Upper lobe of left lung (tissue), 6 donors: ENCODE measurements at regions not wholly inside any gene's neighbourhood (a gene's known extent, or its start where the extent isn't known, plus 50 kb on each side); places are given as distances from the start of the nearest gene placed in this dataset.

Experiments
- ATAC-seq, 2 donors: fragments of 200-7000 bp; cut with Tn5 transposase; one replicate each; pipeline ENCODE4 v1.9.1; 2022; ENCODE audit warnings: mild to moderate bottlenecking in 2 of 2, moderate library complexity in 2 of 2; ENCODE audit not compliant: low FRiP score in 2 of 2
- DNase-seq, 2 donors: peaks; one replicate each; pipeline ENCODE4 v3.0.0-alpha.2; 2019 to 2020
- H3K27ac ChIP-seq, 4 donors: fragments of 200-600 bp; sonication (generic); one replicate each; pipeline ENCODE4 v1.5.1; 2016 to 2019
- H3K27me3 ChIP-seq, 4 donors: fragments of 200-600 bp; sonication (generic); one replicate each; pipeline ENCODE4 v1.5.1; 2017 to 2019
- H3K36me3 ChIP-seq, 4 donors: fragments of 200-600 bp; sonication (generic); one replicate each; pipeline ENCODE4 v1.5.1; 2016 to 2019
- H3K4me1 ChIP-seq, 4 donors: fragments of 200-600 bp; sonication (generic); one replicate each; pipeline ENCODE4 v1.5.1; 2018 to 2019
- H3K4me3 ChIP-seq, 4 donors: fragments of 200-600 bp; sonication (generic); one replicate each; pipeline ENCODE4 v1.5.1; 2017 to 2019; ENCODE audit warnings: mild to moderate bottlenecking in 2 of 4, moderate library complexity in 1 of 4
- H3K9me3 ChIP-seq, 4 donors: fragments of 200-600 bp; sonication (generic); one replicate each; pipeline ENCODE4 v1.5.1; 2018 to 2019
- CTCF ChIP-seq, 6 experiments: fragments of 450-650 bp in 4 of 6; fragments of 200-600 bp in 2 of 6; sonication (generic) in 2 of 6; IDR thresholded peaks; one replicate each; pipeline ENCODE4 v1.5.1; 2016 to 2019; ENCODE audit warnings: antibody characterized with exemption in 6 of 6
- EP300 ChIP-seq, 4 donors: sonication (generic); formaldehyde crosslinking; IDR thresholded peaks; one replicate each; pipeline ENCODE4 v1.5.1; 2017; ENCODE audit warnings: antibody characterized with exemption in 4 of 4, control low read depth in 2 of 4
- POLR2A ChIP-seq, 4 donors: fragments of 450-650 bp; IDR thresholded peaks; one replicate each; pipeline ENCODE4 v1.5.1; 2016 to 2017; ENCODE audit warnings: antibody characterized with exemption in 4 of 4, mild to moderate bottlenecking in 2 of 4
- POLR2AphosphoS5 ChIP-seq, 2 donors: sonication (generic); formaldehyde crosslinking; IDR thresholded peaks; one replicate each; pipeline ENCODE4 v1.5.1; 2017; ENCODE audit warnings: antibody characterized with exemption in 2 of 2
- WGBS, 2 donors: methylation state at CpG; one replicate each; pipeline ENCODE4 v1.1.5; 2017 to 2018; 5-methylcytosine and 5-hydroxymethylcytosine counted together
- donor health status: DM: no; HTN: no; CAD: no; lungs with moderate emphysema.
- donor health status: DM: no; HTN: yes; CAD: no; lungs with severe emphysema.

DNA sequence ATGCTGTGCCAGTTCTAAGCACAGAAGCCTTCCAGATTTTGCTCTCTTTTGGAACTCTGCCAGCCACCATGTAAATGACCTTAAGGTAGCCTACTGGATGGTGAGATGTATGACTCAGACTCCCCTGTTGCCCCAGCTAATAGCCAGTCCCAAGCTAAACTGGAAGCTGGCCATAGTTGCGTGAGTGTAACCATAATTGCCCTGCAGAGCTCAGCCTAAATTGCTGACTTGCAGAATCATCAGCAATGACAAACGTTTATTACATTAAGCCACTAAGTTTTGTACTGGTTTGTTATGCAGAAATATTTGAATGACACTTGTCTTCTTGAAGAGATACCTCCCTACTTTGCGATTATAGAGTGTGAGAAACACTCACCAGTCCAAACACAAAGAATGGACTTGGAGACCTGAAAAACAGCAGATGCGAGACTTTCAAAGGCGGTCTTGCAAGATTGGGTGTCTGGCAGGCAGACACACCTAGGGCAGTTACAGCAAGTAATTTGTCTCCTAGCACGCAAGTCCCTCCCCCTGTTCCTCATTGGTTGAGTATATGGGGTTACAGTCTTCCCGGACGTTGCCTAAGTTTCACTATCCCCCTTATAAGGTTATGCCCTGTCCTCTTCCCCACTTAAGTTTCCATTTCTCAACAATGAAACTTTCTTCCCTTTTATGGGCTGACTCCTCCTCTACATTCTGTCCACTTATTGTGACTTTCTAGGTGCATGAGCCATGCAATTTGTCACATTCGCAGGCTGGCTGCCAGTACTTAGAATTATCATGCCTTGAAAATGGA lies 83.6 kb upstream of the XCR1 start:
- peak overlapping the region; percentile 58 to 72 (median 70) for H3K27ac ChIP-seq

GRCh38 chr3:46107682-46108081 lies 80.4 kb upstream of the XCR1 start:
- DNase-seq (no peak), ATAC-seq (no peak)
- Histone ChIP-seq H3K4me3 (no peak overlapping the region), H3K27ac (peak overlapping the region in 2 of 4 donors; percentile 73 to 79), H3K9me3 (no peaks in the 10 kb centered on the region), H3K27me3 (no peaks in the 10 kb centered on the region), H3K4me1 (peaks cover 19 to 36% (median 31%) of the 10 kb centered on the region in 4 donors), H3K36me3 (no peaks in the 10 kb centered on the region)
- no peak for TF ChIP-seq CTCF (IDR thresholded peaks at IDR 0.05)
- no peak for TF ChIP-seq EP300 (IDR thresholded peaks at IDR 0.05)
- TF ChIP-seq POLR2A (IDR thresholded peaks at IDR 0.05), result no peak
- no peak for TF ChIP-seq POLR2AphosphoS5 (IDR thresholded peaks at IDR 0.05)
- WGBS, 2 donors, result 48 to 69% methylated on average over 4 of the region's 4 CpGs

More for the DNA sequence above, 83.6 kb upstream of the XCR1 start:
- ATAC-seq (peak; percentile 66 to 80), DNase-seq (peak in 1 of 2 donors; percentile 76)
- peaks cover 23 to 42% (median 41%) of the 10 kb centered on the region in 4 donors for H3K4me1 ChIP-seq
- H3K9me3 ChIP-seq, result no peaks in the 10 kb centered on the region
- no peaks in the 10 kb centered on the region for H3K36me3 ChIP-seq
- H3K27me3 ChIP-seq, result no peaks in the 10 kb centered on the region
- TF ChIP-seq POLR2A (IDR thresholded peaks at IDR 0.05), result peak in 1 of 4 donors; percentile 56
- TF ChIP-seq CTCF (IDR thresholded peaks at IDR 0.05), result no peak
- peak in 1 of 4 donors; percentile 17 for TF ChIP-seq EP300 (IDR thresholded peaks at IDR 0.05)
- peak; percentile 28 to 83 for TF ChIP-seq POLR2AphosphoS5 (IDR thresholded peaks at IDR 0.05)
- no peak overlapping the region for H3K4me3 ChIP-seq
- WGBS, 2 donors, result 44 to 57% methylated on average over 9 of the region's 9 CpGs

DNA sequence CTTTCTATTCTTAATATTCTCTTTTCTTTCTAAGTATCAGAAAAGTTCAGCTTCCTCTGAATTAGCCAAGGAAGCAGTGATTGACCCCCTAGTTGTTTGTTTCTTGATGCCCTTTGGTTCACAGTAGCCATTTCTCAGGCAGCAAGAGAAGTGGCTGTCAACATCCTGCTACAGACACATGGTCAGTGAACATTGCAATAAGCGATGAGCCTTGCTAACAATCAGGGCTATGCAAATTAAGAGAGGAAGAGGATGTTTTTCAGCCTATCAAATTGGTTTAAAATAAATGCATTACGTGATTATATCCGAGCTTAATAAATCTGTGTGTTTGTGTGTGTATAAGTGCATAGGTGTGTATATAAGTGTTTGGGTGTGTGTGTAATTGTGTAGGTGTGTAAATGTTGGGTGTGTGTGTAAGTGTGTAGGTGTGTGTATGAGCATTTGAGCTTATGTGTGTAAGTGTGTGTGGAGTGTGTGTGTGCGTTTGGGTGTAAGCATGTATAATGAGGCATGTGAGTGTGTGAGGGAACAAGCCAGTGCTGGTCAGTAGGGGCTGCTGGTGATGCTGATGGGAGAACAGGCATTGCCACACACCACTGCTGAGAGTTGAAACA lies 78.1 kb upstream of the XCR1 start:
- 61 to 68% methylated on average over 4 of the region's 4 CpGs for WGBS, 2 donors
- no peaks in the 10 kb centered on the region for H3K9me3 ChIP-seq
- ATAC-seq (no peak), DNase-seq (no peak)
- peaks cover 12 to 33% (median 27%) of the 10 kb centered on the region in 4 donors for H3K4me1 ChIP-seq
- H3K27me3 ChIP-seq, result no peaks in the 10 kb centered on the region
- no peak overlapping the region for H3K4me3 ChIP-seq
- no peaks in the 10 kb centered on the region for H3K36me3 ChIP-seq
- no peak overlapping the region for H3K27ac ChIP-seq
- TF ChIP-seq CTCF (IDR thresholded peaks at IDR 0.05) (no peak), POLR2AphosphoS5 (IDR thresholded peaks at IDR 0.05) (no peak), EP300 (IDR thresholded peaks at IDR 0.05) (no peak), POLR2A (IDR thresholded peaks at IDR 0.05) (no peak)

DNA sequence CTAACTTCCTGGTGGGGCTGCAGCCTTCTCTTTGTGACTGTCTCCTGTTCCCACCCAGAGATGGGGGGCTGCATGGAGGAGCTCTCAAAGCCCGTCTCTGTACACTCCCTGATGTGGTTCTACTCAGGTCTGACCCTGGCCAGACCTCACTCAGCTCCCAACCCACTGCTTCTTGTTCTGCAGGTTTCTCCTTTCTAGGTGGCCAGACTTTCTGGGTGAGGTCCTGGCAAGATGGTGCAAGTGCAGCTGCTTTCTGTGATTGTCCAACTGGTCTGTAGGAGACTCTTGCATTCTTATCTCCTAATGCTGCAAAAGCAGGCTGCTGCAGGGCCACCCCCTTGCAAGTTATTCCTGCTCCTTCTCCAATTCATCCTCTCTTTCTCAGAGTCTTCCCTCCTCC lies 77.4 kb upstream of the XCR1 start:
- Histone ChIP-seq H3K4me1 (peaks cover 8 to 28% (median 25%) of the 10 kb centered on the region in 4 donors), H3K27ac (no peak overlapping the region), H3K9me3 (no peaks in the 10 kb centered on the region), H3K4me3 (no peak overlapping the region), H3K27me3 (no peaks in the 10 kb centered on the region), H3K36me3 (no peaks in the 10 kb centered on the region)
- 80 to 88% methylated on average over 1 of the region's 1 CpG for WGBS, 2 donors
- ATAC-seq (no peak), DNase-seq (no peak)
- TF ChIP-seq EP300 (IDR thresholded peaks at IDR 0.05), result no peak
- TF ChIP-seq CTCF (IDR thresholded peaks at IDR 0.05), result no peak
- TF ChIP-seq POLR2A (IDR thresholded peaks at IDR 0.05), result no peak
- TF ChIP-seq POLR2AphosphoS5 (IDR thresholded peaks at IDR 0.05), result no peak
